ENCODE measurements at regions not wholly inside any gene's neighbourhood (a gene's known extent, or its start where the extent isn't known, plus 50 kb on each side); places are given as distances from the start of the nearest gene placed in this dataset.

DNA sequence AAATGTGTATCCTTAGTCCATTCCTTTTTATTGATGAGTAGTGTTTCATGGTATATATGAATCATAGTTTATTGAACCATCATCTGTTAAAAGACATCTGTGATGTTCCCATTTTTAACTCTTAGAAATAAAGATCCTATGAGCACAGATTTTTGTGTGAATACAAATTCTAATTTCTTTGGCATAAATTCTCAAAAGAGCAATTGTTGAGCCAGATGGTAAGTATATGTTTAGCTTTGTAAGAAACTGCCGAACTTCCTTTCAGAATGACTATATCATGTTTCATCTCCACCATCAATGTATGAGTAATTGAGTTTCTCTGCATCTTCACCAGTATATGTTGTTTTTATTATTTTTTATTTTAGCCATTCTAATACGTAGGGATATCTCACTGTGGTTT, 526.4 kb downstream of the CDH10 start (continued):
- no peak for TF ChIP-seq SPI1 (IDR thresholded peaks at IDR 0.05; ENCODE audit: borderline replicate concordance, insufficient read depth, low read depth, low read length)
- TF ChIP-seq HDAC2 (IDR thresholded peaks at IDR 0.05), result no peak
- no peak for TF ChIP-seq POLR2A (IDR thresholded peaks at IDR 0.05; ENCODE audit: low read depth, low read length)
- no peak for TF ChIP-seq MYC (IDR thresholded peaks at IDR 0.05; ENCODE audit: insufficient read depth, insufficient read length, insufficient replicate concordance, low read length, severe bottlenecking)
- no peak for TF ChIP-seq HDAC6 (IDR thresholded peaks at IDR 0.05; ENCODE audit: unreplicated experiment)
- no peak for TF ChIP-seq WRNIP1 (IDR thresholded peaks at IDR 0.05; ENCODE audit: borderline replicate concordance, low read depth, low read length)
- no peak for TF ChIP-seq EGR1 (IDR thresholded peaks at IDR 0.05; ENCODE audit: borderline replicate concordance in 1 of 2, low read depth in 2 of 2, low read length in 2 of 2)
- TF ChIP-seq ZNF207 (IDR thresholded peaks at IDR 0.05; ENCODE audit: borderline replicate concordance), result no peak
- TF ChIP-seq, protein P1, sequence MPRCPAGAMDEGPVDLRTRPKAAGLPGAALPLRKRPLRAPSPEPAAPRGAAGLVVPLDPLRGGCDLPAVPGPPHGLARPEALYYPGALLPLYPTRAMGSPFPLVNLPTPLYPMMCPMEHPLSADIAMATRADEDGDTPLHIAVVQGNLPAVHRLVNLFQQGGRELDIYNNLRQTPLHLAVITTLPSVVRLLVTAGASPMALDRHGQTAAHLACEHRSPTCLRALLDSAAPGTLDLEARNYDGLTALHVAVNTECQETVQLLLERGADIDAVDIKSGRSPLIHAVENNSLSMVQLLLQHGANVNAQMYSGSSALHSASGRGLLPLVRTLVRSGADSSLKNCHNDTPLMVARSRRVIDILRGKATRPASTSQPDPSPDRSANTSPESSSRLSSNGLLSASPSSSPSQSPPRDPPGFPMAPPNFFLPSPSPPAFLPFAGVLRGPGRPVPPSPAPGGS (IDR thresholded peaks at IDR 0.05; ENCODE audit: borderline replicate concordance, insufficient read depth, low read depth, low read length, poor library complexity, severe bottlenecking), result no peak
- TF ChIP-seq EED (IDR thresholded peaks at IDR 0.05; ENCODE audit: low read depth), result no peak
- TF ChIP-seq RELA (IDR thresholded peaks at IDR 0.05; ENCODE audit: borderline replicate concordance, partially characterized antibody), result no peak
- TF ChIP-seq ZSCAN29 (IDR thresholded peaks at IDR 0.05), result no peak
- TF ChIP-seq TCF3 (IDR thresholded peaks at IDR 0.05; ENCODE audit: borderline replicate concordance, insufficient read depth, low read depth, low read length), result no peak

DNA sequence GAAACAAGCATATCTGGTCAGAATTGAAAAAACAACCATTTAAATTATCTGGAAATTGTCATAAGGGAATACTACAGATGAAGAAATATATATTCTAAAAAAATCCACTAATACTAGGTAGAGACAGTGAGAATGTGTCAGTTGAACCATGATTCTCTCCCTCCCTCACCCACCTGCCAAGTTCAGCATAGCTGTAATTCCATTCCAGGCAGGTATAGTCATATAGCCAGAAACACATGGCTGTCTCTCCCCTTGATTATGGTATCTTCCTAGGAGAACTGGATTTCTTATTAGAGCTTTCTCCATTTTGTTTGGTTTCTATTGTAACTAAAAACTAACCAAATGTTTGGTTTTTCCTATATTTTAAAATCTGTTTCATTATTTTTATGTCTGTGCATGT, 509.2 kb downstream of the CDH10 start:
- in situ Hi-C loops (cut with MboI), result no loop called here
- ChIA-PET CTCF (no interaction called here), POLR2A (no interaction called here), SMC1A (ENCODE audit: uncharacterized antibody, unreplicated experiment) (no interaction called here), RAD21 (ENCODE audit: unreplicated experiment) (no interaction called here)
- Histone ChIP-seq H2AFZ (ENCODE audit: control insufficient read depth, low read depth, low read length) (no peak overlapping the region), H3K9ac (ENCODE audit: control insufficient read depth, insufficient read depth, low read length) (no peak overlapping the region), H4K20me1 (ENCODE audit: control insufficient read depth, insufficient read depth) (no peaks in the 10 kb centered on the region), H3K27me3 (replicated peaks in 1 of 2; ENCODE audit: control insufficient read depth in 2 of 2, insufficient read depth in 2 of 2, low read length in 1 of 2) (no peaks in the 10 kb centered on the region), H3K9me3 (replicated peaks; ENCODE audit: control insufficient read depth, insufficient read depth, low read length) (no peaks in the 10 kb centered on the region), H3K4me3 (no peak overlapping the region), H3K4me2 (ENCODE audit: control insufficient read depth, insufficient read depth) (no peak overlapping the region), H3K79me2 (ENCODE audit: control insufficient read depth, insufficient read depth, low read length) (no peaks in the 10 kb centered on the region), H3K4me1 (ENCODE audit: control insufficient read depth, insufficient read depth, low read length) (no peaks in the 10 kb centered on the region), H3K36me3 (ENCODE audit: control insufficient read depth in 2 of 2, insufficient read depth in 2 of 2, low read length in 1 of 2) (no peaks in the 10 kb centered on the region), H3K27ac (ENCODE audit: control insufficient read depth, insufficient read depth) (no peak overlapping the region)
- FAIRE-seq (no peak), ATAC-seq (no peak), DNase-seq (ENCODE audit: low read depth, low spot score) (no peak)
- BruUV-seq (replicated peaks), result no TSS peak
- TF ChIP-seq, protein P2, sequence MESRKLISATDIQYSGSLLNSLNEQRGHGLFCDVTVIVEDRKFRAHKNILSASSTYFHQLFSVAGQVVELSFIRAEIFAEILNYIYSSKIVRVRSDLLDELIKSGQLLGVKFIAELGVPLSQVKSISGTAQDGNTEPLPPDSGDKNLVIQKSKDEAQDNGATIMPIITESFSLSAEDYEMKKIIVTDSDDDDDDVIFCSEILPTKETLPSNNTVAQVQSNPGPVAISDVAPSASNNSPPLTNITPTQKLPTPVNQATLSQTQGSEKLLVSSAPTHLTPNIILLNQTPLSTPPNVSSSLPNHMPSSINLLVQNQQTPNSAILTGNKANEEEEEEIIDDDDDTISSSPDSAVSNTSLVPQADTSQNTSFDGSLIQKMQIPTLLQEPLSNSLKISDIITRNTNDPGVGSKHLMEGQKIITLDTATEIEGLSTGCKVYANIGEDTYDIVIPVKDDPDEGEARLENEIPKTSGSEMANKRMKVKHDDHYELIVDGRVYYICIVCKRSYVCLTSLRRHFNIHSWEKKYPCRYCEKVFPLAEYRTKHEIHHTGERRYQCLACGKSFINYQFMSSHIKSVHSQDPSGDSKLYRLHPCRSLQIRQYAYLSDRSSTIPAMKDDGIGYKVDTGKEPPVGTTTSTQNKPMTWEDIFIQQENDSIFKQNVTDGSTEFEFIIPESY (IDR thresholded peaks at IDR 0.05), result no peak
- TF ChIP-seq SRF (IDR thresholded peaks at IDR 0.05; ENCODE audit: low read depth in 2 of 2, low read length in 2 of 2), result no peak
- no peak for TF ChIP-seq TCF12 (IDR thresholded peaks at IDR 0.05; ENCODE audit: low read depth, low read length)
- TF ChIP-seq, protein P3, sequence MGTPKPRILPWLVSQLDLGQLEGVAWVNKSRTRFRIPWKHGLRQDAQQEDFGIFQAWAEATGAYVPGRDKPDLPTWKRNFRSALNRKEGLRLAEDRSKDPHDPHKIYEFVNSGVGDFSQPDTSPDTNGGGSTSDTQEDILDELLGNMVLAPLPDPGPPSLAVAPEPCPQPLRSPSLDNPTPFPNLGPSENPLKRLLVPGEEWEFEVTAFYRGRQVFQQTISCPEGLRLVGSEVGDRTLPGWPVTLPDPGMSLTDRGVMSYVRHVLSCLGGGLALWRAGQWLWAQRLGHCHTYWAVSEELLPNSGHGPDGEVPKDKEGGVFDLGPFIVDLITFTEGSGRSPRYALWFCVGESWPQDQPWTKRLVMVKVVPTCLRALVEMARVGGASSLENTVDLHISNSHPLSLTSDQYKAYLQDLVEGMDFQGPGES (IDR thresholded peaks at IDR 0.05), result no peak
- TF ChIP-seq, protein P4, sequence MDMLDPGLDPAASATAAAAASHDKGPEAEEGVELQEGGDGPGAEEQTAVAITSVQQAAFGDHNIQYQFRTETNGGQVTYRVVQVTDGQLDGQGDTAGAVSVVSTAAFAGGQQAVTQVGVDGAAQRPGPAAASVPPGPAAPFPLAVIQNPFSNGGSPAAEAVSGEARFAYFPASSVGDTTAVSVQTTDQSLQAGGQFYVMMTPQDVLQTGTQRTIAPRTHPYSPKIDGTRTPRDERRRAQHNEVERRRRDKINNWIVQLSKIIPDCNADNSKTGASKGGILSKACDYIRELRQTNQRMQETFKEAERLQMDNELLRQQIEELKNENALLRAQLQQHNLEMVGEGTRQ (IDR thresholded peaks at IDR 0.05; ENCODE audit: borderline replicate concordance, low read depth, low read length), result no peak
- intact Hi-C loops (cut with micrococcal nuclease; ENCODE audit: unreplicated experiment), result no loop called here

Data from GM12878 (cell line).